ENCODE measurements at regions not wholly inside any gene's neighbourhood (a gene's known extent, or its start where the extent isn't known, plus 50 kb on each side); places are given as distances from the start of the nearest gene placed in this dataset.
"Not testable (repeated sequence)": the region's sequence is repeated elsewhere in the genome, so short reads cannot be mapped to it uniquely, and the experiment has no call there.

- no peaks in the 10 kb centered on the region for H3K79me2 ChIP-seq (ENCODE audit: low read length)
Measured at GRCh38 chr3:26141296-26141695, 351.4 kb downstream of the OXSM start.

GRCh38 chr3:26145769-26146168 lies 355.9 kb downstream of the OXSM start:
- no peaks in the 10 kb centered on the region for H3K36me3 ChIP-seq (ENCODE audit: insufficient read depth, low read length)
- no peak overlapping the region for H2AFZ ChIP-seq (ENCODE audit: low read length)
- no peaks in the 10 kb centered on the region for H3K79me2 ChIP-seq (ENCODE audit: low read length)
- no peaks in the 10 kb centered on the region for H3K9me3 ChIP-seq (ENCODE audit: low read length)
- no peak overlapping the region for H3K9ac ChIP-seq (ENCODE audit: low read length)
- no peak overlapping the region for H3K4me2 ChIP-seq (ENCODE audit: low read depth, low read length, poor library complexity, severe bottlenecking)
- no peak overlapping the region for H3K27ac ChIP-seq (ENCODE audit: low read length)
- DNase-seq, result no peak
- no peak overlapping the region for H3K4me3 ChIP-seq (ENCODE audit: low read length)
- H3K9me2 ChIP-seq (replicated peaks; ENCODE audit: insufficient read depth, low read length), result no peaks in the 10 kb centered on the region
- no peaks in the 10 kb centered on the region for H3K4me1 ChIP-seq (ENCODE audit: low read length)
- H4K20me1 ChIP-seq (ENCODE audit: insufficient read depth, low read depth, low read length), result no peaks in the 10 kb centered on the region
- no peaks in the 10 kb centered on the region for H3K27me3 ChIP-seq (ENCODE audit: low read length)

More at GRCh38 chr3:26141296-26141695, 351.4 kb downstream of the OXSM start:
- Histone ChIP-seq H3K27ac (ENCODE audit: low read length) (no peak overlapping the region), H3K4me2 (ENCODE audit: low read depth, low read length, poor library complexity, severe bottlenecking) (no peak overlapping the region), H2AFZ (ENCODE audit: low read length) (no peak overlapping the region), H4K20me1 (ENCODE audit: insufficient read depth, low read depth, low read length) (no peaks in the 10 kb centered on the region), H3K9me3 (ENCODE audit: low read length) (no peaks in the 10 kb centered on the region), H3K9me2 (replicated peaks; ENCODE audit: insufficient read depth, low read length) (no peaks in the 10 kb centered on the region), H3K36me3 (ENCODE audit: insufficient read depth, low read length) (no peaks in the 10 kb centered on the region), H3K9ac (ENCODE audit: low read length) (no peak overlapping the region), H3K27me3 (ENCODE audit: low read length) (no peaks in the 10 kb centered on the region), H3K4me1 (ENCODE audit: low read length) (no peaks in the 10 kb centered on the region), H3K4me3 (ENCODE audit: low read length) (no peak overlapping the region)
- DNase-seq, result no peak

- not testable (repeated sequence) for H3K9ac ChIP-seq (ENCODE audit: low read length); H3K9me2 ChIP-seq (replicated peaks; ENCODE audit: insufficient read depth, low read length); H4K20me1 ChIP-seq (ENCODE audit: insufficient read depth, low read depth, low read length); H3K36me3 ChIP-seq (ENCODE audit: insufficient read depth, low read length); H3K4me2 ChIP-seq (ENCODE audit: low read depth, low read length, poor library complexity, severe bottlenecking); H3K4me3 ChIP-seq (ENCODE audit: low read length); H2AFZ ChIP-seq (ENCODE audit: low read length); H3K27ac ChIP-seq (ENCODE audit: low read length); H3K9me3 ChIP-seq (ENCODE audit: low read length); H3K4me1 ChIP-seq (ENCODE audit: low read length); H3K79me2 ChIP-seq (ENCODE audit: low read length); H3K27me3 ChIP-seq (ENCODE audit: low read length); DNase-seq
Measured at GRCh38 chr3:26157428-26157827, 367.5 kb downstream of the OXSM start.

- no peaks in the 10 kb centered on the region for H3K36me3 ChIP-seq (ENCODE audit: insufficient read depth, low read length)
- H3K4me2 ChIP-seq (ENCODE audit: low read depth, low read length, poor library complexity, severe bottlenecking), result no peak overlapping the region
- no peaks in the 10 kb centered on the region for H3K27me3 ChIP-seq (ENCODE audit: low read length)
- H3K79me2 ChIP-seq (ENCODE audit: low read length), result no peaks in the 10 kb centered on the region
- H3K9me2 ChIP-seq (replicated peaks; ENCODE audit: insufficient read depth, low read length), result no peaks in the 10 kb centered on the region
- DNase-seq, result no peak
- H3K4me1 ChIP-seq (ENCODE audit: low read length), result no peaks in the 10 kb centered on the region
- H4K20me1 ChIP-seq (ENCODE audit: insufficient read depth, low read depth, low read length), result no peaks in the 10 kb centered on the region
- H2AFZ ChIP-seq (ENCODE audit: low read length), result no peak overlapping the region
- no peaks in the 10 kb centered on the region for H3K9me3 ChIP-seq (ENCODE audit: low read length)
- no peak overlapping the region for H3K27ac ChIP-seq (ENCODE audit: low read length)
- no peak overlapping the region for H3K4me3 ChIP-seq (ENCODE audit: low read length)
- H3K9ac ChIP-seq (ENCODE audit: low read length), result no peak overlapping the region
Measured at GRCh38 chr3:26171006-26171405, 381.1 kb downstream of the OXSM start.

DNA sequence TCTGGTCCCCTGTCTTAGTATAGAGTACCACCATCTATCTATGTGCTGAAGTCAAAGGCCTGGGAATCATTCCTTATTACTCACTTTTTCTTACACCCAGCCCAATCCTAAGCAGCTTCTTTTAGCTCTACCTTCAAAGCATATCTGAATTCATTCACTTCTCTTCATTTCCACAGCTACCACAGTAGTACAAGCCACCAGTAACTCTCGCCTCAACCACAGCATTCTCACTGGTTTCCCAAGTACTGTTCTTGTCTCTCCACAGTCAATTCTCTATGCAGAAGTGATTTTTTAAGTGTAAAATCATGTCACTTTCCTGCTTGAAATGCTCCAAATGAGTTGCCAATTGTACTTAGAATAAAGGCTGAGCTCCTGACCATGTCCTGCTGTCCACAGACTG lies 401.7 kb downstream of the OXSM start:
- no peaks in the 10 kb centered on the region for H3K4me1 ChIP-seq (ENCODE audit: low read length)
- no peak overlapping the region for H3K27ac ChIP-seq (ENCODE audit: low read length)
- no peaks in the 10 kb centered on the region for H3K36me3 ChIP-seq (ENCODE audit: insufficient read depth, low read length)
- H3K27me3 ChIP-seq (ENCODE audit: low read length), result no peaks in the 10 kb centered on the region
- H2AFZ ChIP-seq (ENCODE audit: low read length), result no peak overlapping the region
- H3K4me3 ChIP-seq (ENCODE audit: low read length), result no peak overlapping the region
- no peaks in the 10 kb centered on the region for H3K79me2 ChIP-seq (ENCODE audit: low read length)
- no peak overlapping the region for H3K4me2 ChIP-seq (ENCODE audit: low read depth, low read length, poor library complexity, severe bottlenecking)
- no peak overlapping the region for H3K9ac ChIP-seq (ENCODE audit: low read length)
- no peaks in the 10 kb centered on the region for H3K9me3 ChIP-seq (ENCODE audit: low read length)
- DNase-seq, result no peak
- no peaks in the 10 kb centered on the region for H3K9me2 ChIP-seq (replicated peaks; ENCODE audit: insufficient read depth, low read length)
- no peaks in the 10 kb centered on the region for H4K20me1 ChIP-seq (ENCODE audit: insufficient read depth, low read depth, low read length)

DNA sequence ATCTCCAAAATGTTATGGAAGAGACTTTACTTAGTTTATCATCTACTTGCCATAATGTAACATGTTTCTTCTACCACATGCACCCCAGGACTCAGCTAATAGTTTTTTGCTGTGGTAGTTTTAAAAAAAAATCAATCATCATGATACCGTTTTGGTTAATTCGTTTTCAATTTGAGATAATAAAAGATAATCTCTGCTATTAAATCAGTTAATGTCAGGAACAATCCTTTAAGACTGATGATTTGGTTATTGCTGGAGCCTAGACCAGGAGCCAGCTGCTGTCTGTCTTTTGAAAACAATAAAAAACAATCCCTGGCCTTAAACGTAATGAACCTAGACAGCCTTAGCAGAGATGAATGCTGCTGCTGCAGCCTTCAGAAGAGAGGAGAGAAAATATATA lies 403.7 kb downstream of the OXSM start:
- no peaks in the 10 kb centered on the region for H3K79me2 ChIP-seq (ENCODE audit: low read length)
- no peak for DNase-seq

GRCh38 chr3:26196781-26197180 lies 406.9 kb downstream of the OXSM start:
- no peaks in the 10 kb centered on the region for H3K27me3 ChIP-seq (ENCODE audit: low read length)
- H3K9me3 ChIP-seq (ENCODE audit: low read length), result no peaks in the 10 kb centered on the region
- no peaks in the 10 kb centered on the region for H3K9me2 ChIP-seq (replicated peaks; ENCODE audit: insufficient read depth, low read length)
- H4K20me1 ChIP-seq (ENCODE audit: insufficient read depth, low read depth, low read length), result no peaks in the 10 kb centered on the region
- no peak overlapping the region for H2AFZ ChIP-seq (ENCODE audit: low read length)
- H3K4me3 ChIP-seq (ENCODE audit: low read length), result no peak overlapping the region
- no peaks in the 10 kb centered on the region for H3K36me3 ChIP-seq (ENCODE audit: insufficient read depth, low read length)
- H3K9ac ChIP-seq (ENCODE audit: low read length), result no peak overlapping the region
- H3K4me2 ChIP-seq (ENCODE audit: low read depth, low read length, poor library complexity, severe bottlenecking), result no peak overlapping the region
- no peaks in the 10 kb centered on the region for H3K79me2 ChIP-seq (ENCODE audit: low read length)
- no peaks in the 10 kb centered on the region for H3K4me1 ChIP-seq (ENCODE audit: low read length)
- H3K27ac ChIP-seq (ENCODE audit: low read length), result no peak overlapping the region
- DNase-seq, result no peak

More for the DNA sequence above, 403.7 kb downstream of the OXSM start:
- no peak overlapping the region for H3K27ac ChIP-seq (ENCODE audit: low read length)
- H3K9me3 ChIP-seq (ENCODE audit: low read length), result no peaks in the 10 kb centered on the region
- no peak overlapping the region for H3K4me3 ChIP-seq (ENCODE audit: low read length)
- H3K4me2 ChIP-seq (ENCODE audit: low read depth, low read length, poor library complexity, severe bottlenecking), result no peak overlapping the region
- no peak overlapping the region for H2AFZ ChIP-seq (ENCODE audit: low read length)
- no peaks in the 10 kb centered on the region for H3K4me1 ChIP-seq (ENCODE audit: low read length)
- no peaks in the 10 kb centered on the region for H3K27me3 ChIP-seq (ENCODE audit: low read length)
- no peaks in the 10 kb centered on the region for H3K9me2 ChIP-seq (replicated peaks; ENCODE audit: insufficient read depth, low read length)
- no peaks in the 10 kb centered on the region for H3K36me3 ChIP-seq (ENCODE audit: insufficient read depth, low read length)
- H3K9ac ChIP-seq (ENCODE audit: low read length), result no peak overlapping the region
- no peaks in the 10 kb centered on the region for H4K20me1 ChIP-seq (ENCODE audit: insufficient read depth, low read depth, low read length)

DNA sequence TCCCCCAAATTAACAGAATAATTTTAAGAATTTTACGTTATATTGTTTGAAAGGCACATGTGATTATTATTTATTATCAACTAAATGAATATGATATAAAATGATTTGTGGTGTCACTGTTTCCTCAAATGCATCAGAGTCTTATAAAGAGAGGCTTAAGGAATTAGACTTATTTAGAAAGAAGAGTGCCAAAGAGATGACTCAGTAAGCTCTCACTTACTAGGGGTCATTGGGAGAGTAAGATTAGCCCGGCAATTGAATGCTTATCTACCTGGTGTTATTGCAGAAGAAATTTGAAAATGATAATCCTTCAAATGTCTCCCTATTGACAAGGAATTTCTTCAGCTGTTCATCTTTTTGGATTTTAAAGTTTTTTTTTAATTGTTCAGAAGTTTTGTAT lies 408.7 kb downstream of the OXSM start:
- no peaks in the 10 kb centered on the region for H4K20me1 ChIP-seq (ENCODE audit: insufficient read depth, low read depth, low read length)
- H3K27me3 ChIP-seq (ENCODE audit: low read length), result no peaks in the 10 kb centered on the region
- H3K4me1 ChIP-seq (ENCODE audit: low read length), result no peaks in the 10 kb centered on the region
- no peak overlapping the region for H3K27ac ChIP-seq (ENCODE audit: low read length)
- H3K9me2 ChIP-seq (replicated peaks; ENCODE audit: insufficient read depth, low read length), result no peaks in the 10 kb centered on the region
- H3K79me2 ChIP-seq (ENCODE audit: low read length), result no peaks in the 10 kb centered on the region
- H3K4me2 ChIP-seq (ENCODE audit: low read depth, low read length, poor library complexity, severe bottlenecking), result no peak overlapping the region
- no peak overlapping the region for H2AFZ ChIP-seq (ENCODE audit: low read length)
- no peak for DNase-seq
- H3K9ac ChIP-seq (ENCODE audit: low read length), result no peak overlapping the region
- H3K36me3 ChIP-seq (ENCODE audit: insufficient read depth, low read length), result no peaks in the 10 kb centered on the region
- no peaks in the 10 kb centered on the region for H3K9me3 ChIP-seq (ENCODE audit: low read length)
- no peak overlapping the region for H3K4me3 ChIP-seq (ENCODE audit: low read length)

DNA sequence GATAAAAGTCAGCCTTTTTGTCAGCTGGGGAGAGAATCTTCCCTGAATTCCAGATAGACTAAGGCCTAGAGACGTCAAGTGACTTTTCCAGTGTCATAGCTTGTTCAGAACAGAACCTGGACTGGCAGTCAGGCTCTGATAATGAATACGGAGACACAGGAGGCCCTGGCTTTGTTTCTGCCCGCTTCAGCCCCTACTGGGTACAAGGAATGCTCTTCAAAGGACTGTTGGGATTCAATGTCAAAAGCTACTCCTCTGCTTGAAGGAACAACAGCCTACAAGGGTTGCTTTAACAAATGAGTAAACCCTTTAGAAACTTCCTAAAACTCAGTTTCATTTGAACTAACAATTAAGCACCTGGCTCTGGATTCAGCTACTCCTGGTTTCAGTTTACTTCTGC lies 412.3 kb downstream of the OXSM start:
- Histone ChIP-seq H3K4me3 (ENCODE audit: low read length) (no peak overlapping the region), H3K4me1 (ENCODE audit: low read length) (no peaks in the 10 kb centered on the region), H3K27ac (ENCODE audit: low read length) (no peak overlapping the region), H3K79me2 (ENCODE audit: low read length) (no peaks in the 10 kb centered on the region), H3K4me2 (ENCODE audit: low read depth, low read length, poor library complexity, severe bottlenecking) (no peak overlapping the region), H3K9me3 (ENCODE audit: low read length) (no peaks in the 10 kb centered on the region), H3K9ac (ENCODE audit: low read length) (no peak overlapping the region), H3K36me3 (ENCODE audit: insufficient read depth, low read length) (no peaks in the 10 kb centered on the region), H3K27me3 (ENCODE audit: low read length) (no peaks in the 10 kb centered on the region), H4K20me1 (ENCODE audit: insufficient read depth, low read depth, low read length) (no peaks in the 10 kb centered on the region), H2AFZ (ENCODE audit: low read length) (no peak overlapping the region), H3K9me2 (replicated peaks; ENCODE audit: insufficient read depth, low read length) (no peaks in the 10 kb centered on the region)
- DNase-seq, result no peak

Measured in Karpas-422 (cell line).